SHP77 treated with DMSO at 0.1 percent for 48 hours (cell line): ENCODE measurements at regions not wholly inside any gene's neighbourhood (a gene's known extent, or its start where the extent isn't known, plus 50 kb on each side); places are given as distances from the start of the nearest gene placed in this dataset.
A peak's percentile ranks its signal among the peaks of the same experiment; 100 is the strongest.
"Not testable (repeated sequence)": the region's sequence is repeated elsewhere in the genome, so short reads cannot be mapped to it uniquely, and the experiment has no call there.

Source experiments
- DNase-seq: peaks from one replicate; lab custom pipeline; 2025; lab: John Stamatoyannopoulos, UW

DNA sequence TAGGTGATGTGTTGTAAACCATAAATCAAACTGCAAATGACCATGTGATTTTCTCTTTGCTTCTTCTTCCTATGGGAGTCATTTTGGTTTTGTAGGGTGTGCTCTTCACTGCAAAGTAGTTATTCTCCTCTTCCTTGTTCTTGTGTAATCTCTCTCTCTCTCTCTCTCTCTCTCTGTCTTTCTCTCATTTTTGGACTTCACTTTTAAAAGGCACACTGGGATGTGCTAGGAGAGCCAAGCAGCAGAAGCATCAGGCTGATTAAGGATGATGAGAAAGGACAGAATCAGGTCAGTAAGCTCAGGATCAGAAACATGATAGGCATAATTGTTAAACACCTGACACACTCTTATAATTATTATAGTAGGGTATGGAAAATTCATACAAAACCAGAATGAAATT lies 505.3 kb upstream of the ZNF608 start:
- no peak for DNase-seq

GRCh38 chr5:125253634-125254033 lies 507.2 kb upstream of the ZNF608 start:
- not testable (repeated sequence) for DNase-seq

GRCh38 chr5:125254267-125254666 lies 507.8 kb upstream of the ZNF608 start:
- DNase-seq = no peak

- DNase-seq = no peak
Measured at GRCh38 chr5:125256296-125256695, 509.9 kb upstream of the ZNF608 start.

DNA sequence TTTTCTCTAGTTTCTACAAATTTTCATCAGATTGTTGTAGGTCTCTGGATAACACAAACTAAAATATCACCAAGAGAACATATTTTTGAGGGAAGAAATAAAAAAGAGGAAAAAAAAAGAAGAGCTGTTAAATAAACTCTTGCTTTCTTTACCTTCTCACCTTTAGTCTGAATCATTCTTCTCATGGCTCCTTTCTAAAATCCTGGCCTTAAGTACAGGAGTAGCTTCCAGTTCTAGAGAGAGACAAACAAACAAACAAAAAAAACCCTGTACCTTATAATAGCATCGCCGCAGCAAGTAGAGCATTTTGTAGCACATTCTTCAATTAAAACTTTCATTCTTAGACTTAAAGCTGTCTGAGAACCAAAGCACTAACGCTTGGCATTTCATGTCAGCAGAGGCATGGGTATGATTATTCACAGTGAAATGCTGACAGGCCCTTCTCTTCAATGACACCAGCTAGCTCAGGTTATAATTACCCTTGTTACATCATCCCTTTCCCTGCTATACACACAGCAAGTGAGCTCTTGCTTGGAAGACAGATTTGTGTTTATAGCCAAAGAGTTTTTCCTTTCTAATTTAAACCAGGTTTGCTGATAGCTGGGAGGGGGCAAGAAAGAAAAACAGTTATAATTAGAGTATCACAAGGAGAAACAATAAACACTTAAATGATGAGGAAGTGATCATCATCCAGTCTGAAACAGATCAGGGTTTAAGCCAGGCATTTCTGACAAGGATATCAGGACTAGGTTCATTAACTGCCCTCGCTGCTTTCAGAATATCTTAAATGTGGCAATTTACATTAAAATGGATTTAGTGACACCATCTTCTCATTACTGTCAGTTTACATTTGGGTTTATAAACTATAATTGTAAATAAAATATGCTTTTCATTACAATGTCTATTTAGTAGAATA lies 510.9 kb upstream of the ZNF608 start:
- peak; percentile 65 for DNase-seq

- DNase-seq = no peak
Measured at GRCh38 chr5:125257997-125258396, 511.6 kb upstream of the ZNF608 start.

GRCh38 chr5:125258615-125259014 lies 512.2 kb upstream of the ZNF608 start:
- DNase-seq = no peak

- no peak for DNase-seq
Measured at GRCh38 chr5:125261505-125262250, 515.2 kb upstream of the ZNF608 start.

DNA sequence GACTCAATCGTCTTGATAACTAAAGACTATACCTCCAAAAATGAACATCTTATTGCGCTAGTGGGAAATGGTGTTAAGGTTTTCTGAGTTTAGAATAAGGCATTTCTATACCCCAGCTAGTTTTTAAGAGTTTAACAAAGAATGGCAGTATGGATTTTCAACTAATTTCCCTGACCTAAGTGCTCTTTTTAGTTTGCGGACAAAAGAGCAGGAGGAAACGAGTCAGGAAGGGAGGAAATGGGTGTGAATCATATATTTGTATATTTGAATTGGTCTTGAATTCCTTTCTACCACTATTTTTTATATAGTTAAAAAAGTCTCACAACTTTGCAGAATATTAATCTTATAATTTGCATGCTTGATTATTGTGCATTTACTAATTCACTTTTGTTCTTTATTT lies 516.3 kb upstream of the ZNF608 start:
- no peak for DNase-seq

GRCh38 chr5:125263356-125263755 lies 516.9 kb upstream of the ZNF608 start:
- DNase-seq = no peak

DNA sequence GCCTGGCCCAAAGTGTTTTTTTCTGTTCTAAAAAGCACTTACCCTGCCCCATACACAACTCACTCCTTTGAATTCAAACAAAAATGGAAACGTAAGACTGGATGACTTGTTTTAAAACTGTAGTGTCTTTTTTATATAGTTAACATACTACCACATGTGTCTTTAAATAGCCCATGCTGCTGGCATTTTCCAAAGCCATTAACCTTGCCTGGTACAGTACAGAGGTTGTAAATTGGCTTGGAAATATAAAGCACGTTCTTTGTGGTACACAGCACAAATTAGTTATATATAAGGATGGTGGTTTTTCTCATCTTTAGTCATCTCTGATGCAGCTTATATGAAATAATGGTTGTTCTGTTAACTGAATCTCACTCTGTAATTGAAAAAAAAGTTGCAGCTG lies 519.7 kb upstream of the ZNF608 start:
- no peak for DNase-seq

- no peak for DNase-seq
Measured at GRCh38 chr5:125267636-125268248, 521.3 kb upstream of the ZNF608 start.

- DNase-seq = peak; percentile 41
Measured at GRCh38 chr5:125269926-125270325, 523.5 kb upstream of the ZNF608 start.

- no peak for DNase-seq
Measured at GRCh38 chr5:125272357-125272756, 525.9 kb upstream of the ZNF608 start.

DNA sequence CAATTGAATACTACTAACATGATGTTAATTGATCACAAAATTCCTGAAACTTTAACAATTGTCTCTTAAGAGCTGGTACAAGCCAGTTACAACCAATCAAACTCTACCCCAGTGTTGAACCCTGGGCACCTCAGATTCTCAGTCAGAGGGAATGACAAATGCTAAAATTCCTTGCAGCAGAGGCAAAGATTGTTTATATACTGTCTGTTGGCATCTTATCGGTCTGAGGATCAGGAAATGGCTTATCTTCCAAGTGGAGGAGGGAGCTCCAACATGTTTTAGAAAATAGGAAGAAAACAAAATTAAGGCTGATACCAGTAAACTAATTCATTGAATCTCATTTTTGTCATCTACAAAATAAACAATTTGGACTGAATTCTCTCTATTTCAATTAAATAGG lies 527.8 kb upstream of the ZNF608 start:
- DNase-seq = no peak

DNA sequence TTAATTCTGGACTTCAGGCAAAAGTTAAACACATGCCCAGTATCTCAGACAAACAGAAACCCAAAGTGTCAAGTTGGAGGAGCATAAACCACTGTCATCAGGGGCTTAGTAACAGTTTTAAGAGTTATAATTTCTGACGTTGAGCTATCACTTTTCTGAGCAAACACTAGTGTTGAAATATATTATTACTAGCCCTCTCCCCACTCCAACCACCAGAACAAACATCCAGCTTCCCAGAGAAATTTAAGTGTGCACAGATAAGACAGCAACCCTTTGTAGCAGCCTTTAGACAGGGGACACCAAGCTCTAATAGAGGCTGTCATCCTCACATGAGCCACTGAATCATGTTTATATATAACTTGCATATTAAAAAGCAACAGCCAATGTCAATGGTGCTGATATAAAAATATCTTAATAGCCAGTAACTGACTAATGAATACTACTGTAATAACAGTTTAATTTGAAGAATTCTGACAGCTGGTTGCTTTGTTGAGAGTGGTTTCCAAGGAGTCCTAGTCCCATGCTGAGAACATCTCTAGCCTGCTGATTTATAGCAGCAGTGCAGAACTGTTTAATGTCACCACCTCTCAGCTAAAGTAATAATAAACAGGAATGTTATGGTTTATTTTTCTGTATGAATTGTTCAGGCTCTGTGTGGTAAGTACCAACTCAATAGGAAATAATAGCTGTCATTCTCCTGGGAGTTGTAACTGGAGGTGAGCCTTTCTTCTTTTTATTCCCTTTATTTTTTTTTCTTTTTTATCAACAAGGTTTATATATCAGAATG lies 528.7 kb upstream of the ZNF608 start:
- peak; percentile 60 for DNase-seq

DNA sequence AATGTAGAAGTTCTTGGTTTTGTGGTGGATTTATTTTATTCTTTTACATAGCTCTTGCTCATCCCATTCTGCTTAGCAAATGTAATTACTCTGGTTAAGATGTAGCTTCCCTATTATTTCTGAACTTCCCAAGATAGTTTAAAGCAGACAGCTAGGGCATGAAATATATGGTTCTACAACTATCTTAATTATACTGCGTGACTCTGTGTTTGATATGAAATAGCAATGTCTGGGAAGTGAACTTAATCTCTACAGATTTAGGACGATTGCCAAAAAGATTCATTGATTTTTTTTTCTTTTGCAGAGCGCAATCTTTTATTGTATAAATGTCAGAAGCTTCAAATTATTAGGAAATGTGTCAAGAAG lies 529.3 kb upstream of the ZNF608 start:
- no peak for DNase-seq

DNA sequence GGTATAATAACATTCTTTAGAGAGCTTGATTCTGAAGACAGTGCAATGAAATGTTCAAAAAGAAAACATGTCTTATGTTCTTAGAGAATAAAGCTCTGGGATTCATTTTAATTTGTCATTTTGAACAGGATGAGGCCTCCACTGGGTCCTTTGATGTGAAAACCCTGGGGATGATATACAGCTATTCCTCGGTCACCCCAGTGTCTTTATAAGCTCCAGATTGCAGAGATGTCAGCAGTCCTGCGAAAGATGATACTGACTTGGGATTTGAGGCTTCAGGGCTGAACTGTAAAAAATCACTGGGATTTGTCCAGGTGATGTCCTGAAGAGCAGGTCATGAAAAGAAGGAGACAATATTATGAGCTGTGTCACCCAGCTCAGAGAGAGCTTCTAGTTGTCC lies 529.7 kb upstream of the ZNF608 start:
- DNase-seq = no peak

DNA sequence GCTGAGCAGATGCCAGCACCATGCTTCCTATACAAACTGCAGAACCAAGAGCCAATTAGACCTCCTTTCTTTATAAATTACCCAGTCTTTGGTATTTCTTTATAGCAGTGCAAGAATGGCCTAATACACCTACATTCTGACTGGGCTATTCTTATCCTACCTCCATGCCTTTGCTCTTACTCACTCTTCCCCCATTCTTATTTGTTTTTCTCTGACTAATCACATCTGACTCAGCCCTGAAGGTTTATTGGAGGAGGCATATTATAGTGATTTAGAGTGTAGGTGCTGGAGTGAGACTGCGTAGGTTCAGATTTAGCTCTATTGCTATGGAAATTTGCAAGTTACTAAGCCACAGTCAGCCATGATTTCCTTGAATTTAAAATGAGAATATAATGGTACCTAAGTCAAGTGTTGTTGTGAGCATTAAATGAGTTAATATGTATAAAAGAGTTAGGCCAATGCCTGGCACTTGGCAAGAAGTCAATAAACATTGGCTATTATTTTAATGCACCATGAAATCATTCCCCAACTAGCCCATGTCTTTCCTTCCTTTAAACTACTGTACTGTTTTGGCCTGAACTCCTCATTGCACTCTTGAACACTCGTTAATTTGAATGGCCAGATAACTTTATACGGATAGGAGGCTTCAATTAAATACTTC lies 531.2 kb upstream of the ZNF608 start:
- DNase-seq = no peak

GRCh38 chr5:125278711-125279110 lies 532.3 kb upstream of the ZNF608 start:
- DNase-seq = no peak

- DNase-seq = no peak
Measured at GRCh38 chr5:125281667-125282066, 535.2 kb upstream of the ZNF608 start.

DNA sequence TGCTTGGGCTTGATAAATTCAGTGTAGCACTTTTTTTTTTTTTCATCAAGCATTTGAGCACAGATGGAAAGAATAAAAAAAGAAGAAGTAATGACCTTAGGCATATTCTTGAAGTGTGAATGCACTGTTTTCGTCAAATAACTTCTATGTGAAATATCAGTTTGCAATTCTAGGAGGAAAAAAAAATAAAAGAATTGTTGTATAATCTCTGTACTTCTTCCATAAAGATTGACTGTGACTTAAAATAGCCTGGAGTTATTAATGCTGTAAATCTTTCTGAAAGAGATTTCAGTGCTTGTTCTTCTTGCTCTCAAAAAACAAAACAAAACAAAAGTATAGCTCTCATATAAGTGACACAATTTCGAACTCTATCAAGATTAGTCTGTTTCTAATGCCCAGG lies 536.9 kb upstream of the ZNF608 start:
- no peak for DNase-seq
